Activated CD8-positive, alpha-beta T cell treated with anti-CD3 and anti-CD28 coated beads, Interleukin-2, amount 10 ng/mL, durations not matched to agents 7 days and 5 days (primary cell): ENCODE measurements at regions not wholly inside any gene's neighbourhood (a gene's known extent, or its start where the extent isn't known, plus 50 kb on each side); places are given as distances from the start of the nearest gene placed in this dataset.

Experiments used
- ATAC-seq: fragments of 150-1000 bp; cut with Tn5 transposase; one replicate; pipeline ENCODE4 v1.10.0; 2021; ENCODE audit warnings: moderate library complexity
- CTCF ChIA-PET: fragments of 350-600 bp; sonication (Branson Sonifier 250); formaldehyde crosslinking; loops from one replicate; lab custom pipeline; 2021; ENCODE audit warnings: antibody characterized with exemption; lab: Charles Lee
- POLR2A ChIA-PET: fragments of 350-600 bp; sonication (Branson Sonifier 250); formaldehyde crosslinking; loops from one replicate; lab custom pipeline; 2021; ENCODE audit warnings: antibody characterized with exemption; lab: Charles Lee
- DNase-seq: peaks from one replicate; pipeline ENCODE4 v3.0.0-alpha.2; 2020
- H3K27ac Mint-ChIP-seq: one replicate; pipeline ENCODE4 v1.8.0; 2021; ENCODE audit warnings: mild to moderate bottlenecking, mixed read lengths
- H3K27me3 Mint-ChIP-seq: one replicate; pipeline ENCODE4 v1.8.0; 2021; ENCODE audit warnings: low read depth, mixed read lengths
- H3K36me3 Mint-ChIP-seq: one replicate; pipeline ENCODE4 v1.8.0; 2021; ENCODE audit warnings: low read depth, mixed read lengths
- H3K4me1 Mint-ChIP-seq: one replicate; pipeline ENCODE4 v1.8.0; 2021; ENCODE audit warnings: low read depth, mixed read lengths
- H3K4me3 Mint-ChIP-seq: one replicate; pipeline ENCODE4 v1.8.0; 2021; ENCODE audit warnings: mild to moderate bottlenecking, mixed read lengths
- H3K9me3 Mint-ChIP-seq: one replicate; pipeline ENCODE4 v1.8.0; 2022; ENCODE audit warnings: mixed read lengths; ENCODE audit not compliant: insufficient read depth

GRCh38 chr4:171626554-171626953 lies 186.7 kb upstream of the GALNTL6 start:
- no peaks in the 10 kb centered on the region for H3K27me3 Mint-ChIP-seq
- no peaks in the 10 kb centered on the region for H3K36me3 Mint-ChIP-seq
- no peak overlapping the region for H3K27ac Mint-ChIP-seq
- ChIA-PET POLR2A (no interaction called here), CTCF (no interaction called here)
- H3K9me3 Mint-ChIP-seq, result peaks cover 3% of the 10 kb centered on the region
- no peak overlapping the region for H3K4me3 Mint-ChIP-seq
- DNase-seq (no peak), ATAC-seq (no peak)
- H3K4me1 Mint-ChIP-seq, result no peaks in the 10 kb centered on the region

- no peaks in the 10 kb centered on the region for H3K36me3 Mint-ChIP-seq
- DNase-seq, result no peak
- CTCF ChIA-PET, result no interaction called here
Observed at GRCh38 chr4:171622729-171623128, 190.5 kb upstream of the GALNTL6 start.

GRCh38 chr4:171621646-171622045 lies 191.6 kb upstream of the GALNTL6 start:
- no peaks in the 10 kb centered on the region for H3K27me3 Mint-ChIP-seq

More at GRCh38 chr4:171622729-171623128, 190.5 kb upstream of the GALNTL6 start:
- Mint-ChIP-seq H3K27me3 (no peaks in the 10 kb centered on the region), H3K9me3 (no peaks in the 10 kb centered on the region), H3K27ac (no peak overlapping the region), H3K4me1 (no peaks in the 10 kb centered on the region), H3K4me3 (no peak overlapping the region)
- POLR2A ChIA-PET, result no interaction called here
- ATAC-seq, result no peak

GRCh38 chr4:171612907-171613306 lies 200.3 kb upstream of the GALNTL6 start:
- H3K4me1 Mint-ChIP-seq, result no peaks in the 10 kb centered on the region
- DNase-seq (no peak), ATAC-seq (no peak)
- H3K9me3 Mint-ChIP-seq, result peaks cover 8% of the 10 kb centered on the region
- no peaks in the 10 kb centered on the region for H3K36me3 Mint-ChIP-seq
- H3K4me3 Mint-ChIP-seq, result no peak overlapping the region
- POLR2A ChIA-PET, result no interaction called here
- CTCF ChIA-PET, result no interaction called here
- H3K27me3 Mint-ChIP-seq, result no peaks in the 10 kb centered on the region
- no peak overlapping the region for H3K27ac Mint-ChIP-seq

More at GRCh38 chr4:171621646-171622045, 191.6 kb upstream of the GALNTL6 start:
- no peak overlapping the region for H3K4me3 Mint-ChIP-seq
- no peaks in the 10 kb centered on the region for H3K36me3 Mint-ChIP-seq
- no peak for ATAC-seq
- ChIA-PET CTCF (no interaction called here), POLR2A (no interaction called here)
- no peaks in the 10 kb centered on the region for H3K9me3 Mint-ChIP-seq
- no peak overlapping the region for H3K27ac Mint-ChIP-seq
- DNase-seq, result no peak
- H3K4me1 Mint-ChIP-seq, result no peaks in the 10 kb centered on the region

- no peak overlapping the region for H3K4me3 Mint-ChIP-seq
- DNase-seq (no peak), ATAC-seq (no peak)
- H3K36me3 Mint-ChIP-seq, result no peaks in the 10 kb centered on the region
- ChIA-PET CTCF (no interaction called here), POLR2A (interaction anchor here (0.5 kb wide), 1 partner anchor 328 kb away, joined by 4 read pairs; no protein-coding TSS in a partner anchor)
- no peaks in the 10 kb centered on the region for H3K4me1 Mint-ChIP-seq
- H3K9me3 Mint-ChIP-seq, result no peaks in the 10 kb centered on the region
- no peaks in the 10 kb centered on the region for H3K27me3 Mint-ChIP-seq
- H3K27ac Mint-ChIP-seq, result no peak overlapping the region
Observed at GRCh38 chr4:171602638-171603355, 210.4 kb upstream of the GALNTL6 start.

- Mint-ChIP-seq H3K27ac (no peak overlapping the region), H3K27me3 (no peaks in the 10 kb centered on the region), H3K4me3 (no peak overlapping the region), H3K4me1 (no peaks in the 10 kb centered on the region), H3K9me3 (no peaks in the 10 kb centered on the region), H3K36me3 (no peaks in the 10 kb centered on the region)
- ATAC-seq, result no peak
- ChIA-PET CTCF (no interaction called here), POLR2A (no interaction called here)
- DNase-seq, result no peak
Observed at GRCh38 chr4:171601091-171601490, 212.1 kb upstream of the GALNTL6 start.

- Mint-ChIP-seq H3K27ac (no peak overlapping the region), H3K4me3 (no peak overlapping the region), H3K4me1 (no peaks in the 10 kb centered on the region), H3K9me3 (no peaks in the 10 kb centered on the region), H3K36me3 (no peaks in the 10 kb centered on the region), H3K27me3 (no peaks in the 10 kb centered on the region)
- ChIA-PET CTCF (no interaction called here), POLR2A (no interaction called here)
- no peak for DNase-seq
- ATAC-seq, result no peak
Observed at GRCh38 chr4:171599628-171600027, 213.6 kb upstream of the GALNTL6 start.

- no peaks in the 10 kb centered on the region for H3K4me1 Mint-ChIP-seq
- H3K27ac Mint-ChIP-seq, result no peak overlapping the region
- no peaks in the 10 kb centered on the region for H3K27me3 Mint-ChIP-seq
- CTCF ChIA-PET, result no interaction called here
- no peak overlapping the region for H3K4me3 Mint-ChIP-seq
- no peak for ATAC-seq
- no peaks in the 10 kb centered on the region for H3K36me3 Mint-ChIP-seq
- POLR2A ChIA-PET, result no interaction called here
- no peak for DNase-seq
- H3K9me3 Mint-ChIP-seq, result no peaks in the 10 kb centered on the region
Observed at GRCh38 chr4:171594293-171594692, 218.9 kb upstream of the GALNTL6 start.

- no peaks in the 10 kb centered on the region for H3K27me3 Mint-ChIP-seq
- H3K4me1 Mint-ChIP-seq, result no peaks in the 10 kb centered on the region
- no peak overlapping the region for H3K4me3 Mint-ChIP-seq
- no peak for ATAC-seq
- no peaks in the 10 kb centered on the region for H3K36me3 Mint-ChIP-seq
- CTCF ChIA-PET, result no interaction called here
- no peak for DNase-seq
- POLR2A ChIA-PET, result no interaction called here
- H3K9me3 Mint-ChIP-seq, result no peaks in the 10 kb centered on the region
- H3K27ac Mint-ChIP-seq, result no peak overlapping the region
Observed at GRCh38 chr4:171590716-171591115, 222.5 kb upstream of the GALNTL6 start.

GRCh38 chr4:171588764-171589163 lies 224.4 kb upstream of the GALNTL6 start:
- no peaks in the 10 kb centered on the region for H3K27me3 Mint-ChIP-seq
- H3K9me3 Mint-ChIP-seq, result no peaks in the 10 kb centered on the region
- no peak overlapping the region for H3K4me3 Mint-ChIP-seq
- CTCF ChIA-PET, result no interaction called here
- POLR2A ChIA-PET, result no interaction called here
- no peaks in the 10 kb centered on the region for H3K4me1 Mint-ChIP-seq
- ATAC-seq (no peak), DNase-seq (no peak)
- H3K36me3 Mint-ChIP-seq, result no peaks in the 10 kb centered on the region
- no peak overlapping the region for H3K27ac Mint-ChIP-seq

GRCh38 chr4:171588051-171588545 lies 225.1 kb upstream of the GALNTL6 start:
- CTCF ChIA-PET, result no interaction called here
- Mint-ChIP-seq H3K27me3 (no peaks in the 10 kb centered on the region), H3K4me1 (no peaks in the 10 kb centered on the region), H3K36me3 (no peaks in the 10 kb centered on the region), H3K4me3 (no peak overlapping the region), H3K9me3 (no peaks in the 10 kb centered on the region), H3K27ac (no peak overlapping the region)
- POLR2A ChIA-PET, result no interaction called here
- no peak for DNase-seq
- ATAC-seq, result no peak

GRCh38 chr4:171583790-171584189 lies 229.4 kb upstream of the GALNTL6 start:
- DNase-seq, result no peak
- ChIA-PET POLR2A (no interaction called here), CTCF (no interaction called here)
- Mint-ChIP-seq H3K9me3 (no peaks in the 10 kb centered on the region), H3K4me1 (no peaks in the 10 kb centered on the region), H3K27ac (no peak overlapping the region), H3K36me3 (no peaks in the 10 kb centered on the region), H3K27me3 (no peaks in the 10 kb centered on the region), H3K4me3 (no peak overlapping the region)
- ATAC-seq, result no peak
